ENCODE measurements at regions not wholly inside any gene's neighbourhood (a gene's known extent, or its start where the extent isn't known, plus 50 kb on each side); places are given as distances from the start of the nearest gene placed in this dataset.

GRCh38 chr11:128254941-128255340, 332.4 kb downstream of the ETS1 start:
- in situ Hi-C loops (cut with MboI) (no loop called here), intact Hi-C loops (cut with micrococcal nuclease; ENCODE audit: unreplicated experiment) (no loop called here)
- ChIA-PET CTCF (no interaction called here), POLR2A (no interaction called here), RAD21 (ENCODE audit: unreplicated experiment) (no interaction called here), SMC1A (ENCODE audit: uncharacterized antibody, unreplicated experiment) (no interaction called here)
- Histone ChIP-seq H3K27ac (ENCODE audit: control insufficient read depth, insufficient read depth) (no peak overlapping the region), H3K36me3 (ENCODE audit: control insufficient read depth in 2 of 2, insufficient read depth in 2 of 2, low read length in 1 of 2) (no peaks in the 10 kb centered on the region), H3K4me2 (ENCODE audit: control insufficient read depth, insufficient read depth) (no peak overlapping the region), H3K27me3 (replicated peaks in 1 of 2; ENCODE audit: control insufficient read depth in 2 of 2, insufficient read depth in 2 of 2, low read length in 1 of 2) (peaks cover 0 to 4% of the 10 kb centered on the region in 2 experiments; a peak in 2 of 4 replicates), H4K20me1 (ENCODE audit: control insufficient read depth, insufficient read depth) (no peaks in the 10 kb centered on the region), H2AFZ (ENCODE audit: control insufficient read depth, low read depth, low read length) (no peak overlapping the region), H3K79me2 (ENCODE audit: control insufficient read depth, insufficient read depth, low read length) (no peaks in the 10 kb centered on the region), H3K4me1 (ENCODE audit: control insufficient read depth, insufficient read depth, low read length) (no peaks in the 10 kb centered on the region), H3K4me3 (no peak overlapping the region), H3K9me3 (replicated peaks; ENCODE audit: control insufficient read depth, insufficient read depth, low read length) (no peaks in the 10 kb centered on the region), H3K9ac (ENCODE audit: control insufficient read depth, insufficient read depth, low read length) (no peak overlapping the region)
- no TSS peak for BruUV-seq (replicated peaks)
- no peak for FAIRE-seq
- no peak for ATAC-seq
- TF ChIP-seq CEBPB (IDR thresholded peaks at IDR 0.05; ENCODE audit: borderline replicate concordance in 1 of 2, low read depth in 2 of 2, low read length in 2 of 2) (no peak), EED (IDR thresholded peaks at IDR 0.05; ENCODE audit: low read depth) (no peak), ESRRA (IDR thresholded peaks at IDR 0.05; ENCODE audit: low read length) (no peak), HCFC1 (IDR thresholded peaks at IDR 0.05; ENCODE audit: low read length) (no peak)
- no peak for DNase-seq (ENCODE audit: low read depth, low spot score)

DNA sequence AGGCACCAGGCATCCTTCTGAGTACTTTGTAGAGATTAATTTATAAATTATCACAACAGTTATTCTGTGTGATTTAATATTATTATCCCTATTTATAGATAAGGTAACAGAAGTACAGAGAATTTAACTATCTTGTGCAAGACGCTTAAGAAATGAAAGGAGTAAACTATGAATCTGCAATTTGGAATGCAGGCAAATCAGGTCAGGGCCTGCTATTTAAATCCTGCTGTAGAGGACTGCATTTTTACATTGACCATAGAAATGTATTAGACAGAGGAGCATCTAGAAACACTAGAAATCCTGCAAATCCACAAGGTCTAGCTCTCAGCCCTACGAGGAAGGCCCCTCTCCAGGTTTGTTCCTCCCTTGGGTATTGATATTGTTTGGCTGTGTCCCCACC, 336.2 kb downstream of the ETS1 start:
- Histone ChIP-seq H3K9ac (ENCODE audit: control insufficient read depth, insufficient read depth, low read length) (no peak overlapping the region), H4K20me1 (ENCODE audit: control insufficient read depth, insufficient read depth) (no peaks in the 10 kb centered on the region), H3K4me1 (ENCODE audit: control insufficient read depth, insufficient read depth, low read length) (no peaks in the 10 kb centered on the region), H3K4me3 (no peak overlapping the region), H2AFZ (ENCODE audit: control insufficient read depth, low read depth, low read length) (no peak overlapping the region), H3K9me3 (replicated peaks; ENCODE audit: control insufficient read depth, insufficient read depth, low read length) (no peaks in the 10 kb centered on the region), H3K4me2 (ENCODE audit: control insufficient read depth, insufficient read depth) (no peak overlapping the region), H3K27ac (ENCODE audit: control insufficient read depth, insufficient read depth) (no peak overlapping the region), H3K27me3 (replicated peaks in 1 of 2; ENCODE audit: control insufficient read depth in 2 of 2, insufficient read depth in 2 of 2, low read length in 1 of 2) (peaks cover 0 to 7% of the 10 kb centered on the region in 2 experiments; a peak in 3 of 4 replicates), H3K36me3 (ENCODE audit: control insufficient read depth in 2 of 2, insufficient read depth in 2 of 2, low read length in 1 of 2) (no peaks in the 10 kb centered on the region), H3K79me2 (ENCODE audit: control insufficient read depth, insufficient read depth, low read length) (no peaks in the 10 kb centered on the region)
- intact Hi-C loops (cut with micrococcal nuclease; ENCODE audit: unreplicated experiment) = no loop called here
- BruUV-seq (replicated peaks) = no TSS peak
- 29% methylated on average over 2 of the region's 2 CpGs for WGBS (ENCODE audit: insufficient coverage, insufficient replicate concordance, low lambda C conversion rate, missing lambda C conversion rate)
- ChIA-PET SMC1A (ENCODE audit: uncharacterized antibody, unreplicated experiment) (no interaction called here), CTCF (no interaction called here), RAD21 (ENCODE audit: unreplicated experiment) (interaction anchor here (1.2 kb wide), 1 partner anchor 381 kb away, joined by 4 read pairs; no protein-coding TSS in a partner anchor), POLR2A (no interaction called here)
- FAIRE-seq (no peak), DNase-seq (ENCODE audit: low read depth, low spot score) (no peak), ATAC-seq (no peak)
- in situ Hi-C loops (cut with MboI) = no loop called here
- TF ChIP-seq HCFC1 (IDR thresholded peaks at IDR 0.05; ENCODE audit: low read length) (no peak), NR2C2 (IDR thresholded peaks at IDR 0.05; ENCODE audit: borderline replicate concordance, control insufficient read depth, insufficient read length, low read depth) (no peak), RCOR1 (conservative IDR thresholded peaks at IDR 0.05; ENCODE audit: low read depth, low read length) (no peak), CBX3 (IDR thresholded peaks at IDR 0.05; ENCODE audit: borderline replicate concordance, low read depth) (no peak), ZBTB4 (CRISPR knock-in tag; IDR thresholded peaks at IDR 0.05) (no peak), ETV6 (conservative IDR thresholded peaks at IDR 0.05 in 1 of 2, IDR thresholded peaks at IDR 0.05 in 1 of 2; ENCODE audit: borderline replicate concordance in 1 of 2, low read depth in 1 of 2) (no peak), FOS (IDR thresholded peaks at IDR 0.05; ENCODE audit: borderline replicate concordance, extremely low read depth, insufficient read length) (no peak)
- TF ChIP-seq, protein P1, sequence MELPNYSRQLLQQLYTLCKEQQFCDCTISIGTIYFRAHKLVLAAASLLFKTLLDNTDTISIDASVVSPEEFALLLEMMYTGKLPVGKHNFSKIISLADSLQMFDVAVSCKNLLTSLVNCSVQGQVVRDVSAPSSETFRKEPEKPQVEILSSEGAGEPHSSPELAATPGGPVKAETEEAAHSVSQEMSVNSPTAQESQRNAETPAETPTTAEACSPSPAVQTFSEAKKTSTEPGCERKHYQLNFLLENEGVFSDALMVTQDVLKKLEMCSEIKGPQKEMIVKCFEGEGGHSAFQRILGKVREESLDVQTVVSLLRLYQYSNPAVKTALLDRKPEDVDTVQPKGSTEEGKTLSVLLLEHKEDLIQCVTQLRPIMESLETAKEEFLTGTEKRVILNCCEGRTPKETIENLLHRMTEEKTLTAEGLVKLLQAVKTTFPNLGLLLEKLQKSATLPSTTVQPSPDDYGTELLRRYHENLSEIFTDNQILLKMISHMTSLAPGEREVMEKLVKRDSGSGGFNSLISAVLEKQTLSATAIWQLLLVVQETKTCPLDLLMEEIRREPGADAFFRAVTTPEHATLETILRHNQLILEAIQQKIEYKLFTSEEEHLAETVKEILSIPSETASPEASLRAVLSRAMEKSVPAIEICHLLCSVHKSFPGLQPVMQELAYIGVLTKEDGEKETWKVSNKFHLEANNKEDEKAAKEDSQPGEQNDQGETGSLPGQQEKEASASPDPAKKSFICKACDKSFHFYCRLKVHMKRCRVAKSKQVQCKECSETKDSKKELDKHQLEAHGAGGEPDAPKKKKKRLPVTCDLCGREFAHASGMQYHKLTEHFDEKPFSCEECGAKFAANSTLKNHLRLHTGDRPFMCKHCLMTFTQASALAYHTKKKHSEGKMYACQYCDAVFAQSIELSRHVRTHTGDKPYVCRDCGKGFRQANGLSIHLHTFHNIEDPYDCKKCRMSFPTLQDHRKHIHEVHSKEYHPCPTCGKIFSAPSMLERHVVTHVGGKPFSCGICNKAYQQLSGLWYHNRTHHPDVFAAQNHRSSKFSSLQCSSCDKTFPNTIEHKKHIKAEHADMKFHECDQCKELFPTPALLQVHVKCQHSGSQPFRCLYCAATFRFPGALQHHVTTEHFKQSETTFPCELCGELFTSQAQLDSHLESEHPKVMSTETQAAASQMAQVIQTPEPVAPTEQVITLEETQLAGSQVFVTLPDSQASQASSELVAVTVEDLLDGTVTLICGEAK (IDR thresholded peaks at IDR 0.05; ENCODE audit: borderline replicate concordance) = no peak

Measured in GM12878 (cell line).